H9 (cell line): ENCODE measurements at regions not wholly inside any gene's neighbourhood (a gene's known extent, or its start where the extent isn't known, plus 50 kb on each side); places are given as distances from the start of the nearest gene placed in this dataset.

Experiments used
- DNase-seq: peaks from one replicate; pipeline ENCODE4 v3.0.0-alpha.2; 2017
- H2AFZ ChIP-seq: one replicate; pipeline ENCODE4 v1.6.1; 2013; ENCODE audit warnings: mild to moderate bottlenecking, low read length, control low read depth, moderate library complexity
- H2AK5ac ChIP-seq: 2 replicates; pipeline ENCODE4 v1.6.1; 2013; ENCODE audit warnings: low read length, control low read depth, mixed read lengths; ENCODE audit not compliant: insufficient read length
- H2BK120ac ChIP-seq: one replicate; pipeline ENCODE4 v1.6.1; 2013; ENCODE audit warnings: low read depth, mild to moderate bottlenecking, low read length, control low read depth, inconsistent platforms; ENCODE audit not compliant: poor library complexity, severe bottlenecking
- H2BK12ac ChIP-seq: 2 replicates; pipeline ENCODE4 v1.6.1; 2013; ENCODE audit warnings: low read length, control low read depth, mixed read lengths, low read depth; ENCODE audit not compliant: insufficient read length
- H2BK15ac ChIP-seq: 2 replicates; pipeline ENCODE4 v1.6.1; 2013; ENCODE audit warnings: low read depth, low read length, control low read depth
- H2BK20ac ChIP-seq: one replicate; pipeline ENCODE4 v1.6.1; 2013; ENCODE audit warnings: low read depth, mild to moderate bottlenecking, low read length, control low read depth, inconsistent platforms; ENCODE audit not compliant: poor library complexity, severe bottlenecking
- H2BK5ac ChIP-seq: 2 replicates; pipeline ENCODE4 v1.6.1; 2013; ENCODE audit warnings: low read length, control low read depth, mixed read lengths; ENCODE audit not compliant: insufficient read length
- H3K14ac ChIP-seq: 2 replicates; pipeline ENCODE4 v1.6.1; 2013; ENCODE audit warnings: low read length, control low read depth; ENCODE audit not compliant: insufficient read depth
- H3K18ac ChIP-seq: 2 replicates; pipeline ENCODE4 v1.6.1; 2013; ENCODE audit warnings: low read depth, mild to moderate bottlenecking, mixed read lengths, low read length, control low read depth; ENCODE audit not compliant: insufficient read length
- H3K23ac ChIP-seq: 2 replicates; pipeline ENCODE4 v1.6.1; 2013; ENCODE audit warnings: low read length, control low read depth, mixed read lengths, low read depth; ENCODE audit not compliant: insufficient read length
- H3K23me2 ChIP-seq: 2 replicates; pipeline ENCODE4 v1.6.1; 2013; ENCODE audit warnings: low read depth, mild to moderate bottlenecking, mixed read lengths, low read length, control low read depth; ENCODE audit not compliant: insufficient read length, poor library complexity, severe bottlenecking
- H3K27ac ChIP-seq: 2 replicates; pipeline ENCODE4 v1.5.1; 2013; ENCODE audit warnings: low read length, control low read depth, mixed read lengths, low read depth; ENCODE audit not compliant: insufficient read length
- H3K27me3 ChIP-seq: 2 replicates; pipeline ENCODE4 v1.6.1; 2013; ENCODE audit warnings: low read length, control low read depth, inconsistent platforms; ENCODE audit not compliant: insufficient read depth
- H3K4ac ChIP-seq: 2 replicates; pipeline ENCODE4 v1.6.1; 2013; ENCODE audit warnings: low read depth, mild to moderate bottlenecking, control low read depth, inconsistent platforms, low read length, moderate library complexity
- H3K4me1 ChIP-seq: 2 replicates; pipeline ENCODE4 v1.6.1; 2013; ENCODE audit warnings: low read length, control low read depth, inconsistent platforms; ENCODE audit not compliant: insufficient read depth
- H3K4me2 ChIP-seq: 2 replicates; pipeline ENCODE4 v1.6.1; 2013; ENCODE audit warnings: low read length, control low read depth, mixed read lengths; ENCODE audit not compliant: insufficient read length, insufficient read depth
- H3K56ac ChIP-seq: 2 replicates; pipeline ENCODE4 v1.6.1; 2013; ENCODE audit warnings: low read depth, mild to moderate bottlenecking, mixed read lengths, low read length, control low read depth; ENCODE audit not compliant: insufficient read length
- H3K79me1 ChIP-seq: 2 replicates; pipeline ENCODE4 v1.6.1; 2013; ENCODE audit warnings: low read depth, mild to moderate bottlenecking, moderate library complexity, low read length, control low read depth, inconsistent platforms; ENCODE audit not compliant: insufficient read depth, poor library complexity, severe bottlenecking
- H3K79me2 ChIP-seq: 2 replicates; pipeline ENCODE4 v1.6.1; 2013; ENCODE audit warnings: low read length, control low read depth, inconsistent platforms; ENCODE audit not compliant: insufficient read depth
- H3K9ac ChIP-seq: 2 replicates; pipeline ENCODE4 v1.6.1; 2013; ENCODE audit warnings: low read length, control low read depth, mixed read lengths; ENCODE audit not compliant: insufficient read length; ENCODE audit errors: extremely low read depth
- H3K9me3 ChIP-seq: one replicate; pipeline ENCODE4 v1.6.1; 2013; ENCODE audit warnings: low read depth, low read length, inconsistent platforms; ENCODE audit not compliant: control insufficient read depth
- H3T11ph ChIP-seq: one replicate; pipeline ENCODE4 v1.6.1; 2013; ENCODE audit warnings: mild to moderate bottlenecking, low read length, control low read depth, inconsistent platforms
- H4K20me1 ChIP-seq: one replicate; pipeline ENCODE4 v1.6.1; 2013; ENCODE audit not compliant: control insufficient read depth, insufficient read length, insufficient read depth
- H4K5ac ChIP-seq: 2 replicates; pipeline ENCODE4 v1.6.1; 2013; ENCODE audit warnings: low read depth, mild to moderate bottlenecking, mixed read lengths, low read length, control low read depth; ENCODE audit not compliant: insufficient read length
- H4K8ac ChIP-seq: replicated peaks from 2 replicates; pipeline ENCODE4 v1.6.1; 2013; ENCODE audit warnings: low read length, control low read depth, mixed read lengths, low read depth; ENCODE audit not compliant: insufficient read length
- H4K91ac ChIP-seq: 2 replicates; pipeline ENCODE4 v1.6.1; 2013; ENCODE audit warnings: low read depth, mild to moderate bottlenecking, moderate library complexity, mixed read lengths, low read length, control low read depth; ENCODE audit not compliant: insufficient read length
- H3K27ac Mint-ChIP-seq, 3 experiments: 2 replicates in 2 of 3; 3 replicates in 1 of 3; pipeline ENCODE4 v1.8.0; 2020 to 2021; ENCODE audit warnings: mixed read lengths in 3 of 3, mild to moderate bottlenecking in 1 of 3, moderate library complexity in 1 of 3
- H3K27me3 Mint-ChIP-seq: 2 replicates; pipeline ENCODE4 v1.8.0; 2021; ENCODE audit warnings: low read depth, mild to moderate bottlenecking, moderate library complexity, mixed read lengths
- H3K36me3 Mint-ChIP-seq, 3 experiments: 2 replicates in 2 of 3; 3 replicates in 1 of 3; pipeline ENCODE4 v1.8.0; 2020 to 2021; ENCODE audit warnings: low read depth in 3 of 3, mixed read lengths in 3 of 3; ENCODE audit not compliant: insufficient read depth in 1 of 3
- H3K4me1 Mint-ChIP-seq, 2 experiments: 2 replicates each; pipeline ENCODE4 v1.8.0; 2020; ENCODE audit warnings: mixed read lengths in 2 of 2
- H3K4me3 Mint-ChIP-seq, 2 experiments: 2 replicates in 1 of 2; 3 replicates in 1 of 2; pipeline ENCODE4 v1.8.0; 2020 to 2021; ENCODE audit warnings: mild to moderate bottlenecking in 2 of 2, mixed read lengths in 2 of 2, moderate library complexity in 1 of 2
- H3K9me3 Mint-ChIP-seq, 2 experiments: 2 replicates in 1 of 2; 3 replicates in 1 of 2; pipeline ENCODE4 v1.8.0; 2020; ENCODE audit warnings: mild to moderate bottlenecking in 2 of 2, mixed read lengths in 2 of 2, moderate library complexity in 1 of 2
- CTCF ChIP-seq: fragments of 200-600 bp; sonication (generic); conservative IDR thresholded peaks from 3 replicates; pipeline ENCODE4 v1.8.0; 2021; ENCODE audit warnings: antibody characterized with exemption, mild to moderate bottlenecking
- WGBS: extraction: QIAGEN DNeasy Blood & Tissue Kit; methylation state at CpG from one replicate; pipeline ENCODE4 v1.1.7; 2013; ENCODE audit warnings: missing lambda C conversion rate, low lambda C conversion rate, mixed read lengths; ENCODE audit not compliant: insufficient read length; ENCODE audit errors: extremely low coverage; 5-methylcytosine and 5-hydroxymethylcytosine counted together

- H2AK5ac ChIP-seq: no peak overlapping the region
- H4K20me1 ChIP-seq: no peaks in the 10 kb centered on the region
- no peaks in the 10 kb centered on the region for H3K79me2 ChIP-seq
- Mint-ChIP-seq H3K4me1 (peaks cover 5 to 12% of the 10 kb centered on the region in 2 experiments), H3K4me3 (no peak overlapping the region), H3K27ac (no peak overlapping the region), H3K9me3 (peaks cover 4 to 5% of the 10 kb centered on the region in 2 experiments; a peak in 3 of 5 replicates), H3K27me3 (peaks cover 2% of the 10 kb centered on the region; the same call in 1 of the 2 replicates), H3K36me3 (no peaks in the 10 kb centered on the region; a peak in 1 of 7 replicates)
- no peak overlapping the region for H3K23ac ChIP-seq
- H3K18ac ChIP-seq: no peak overlapping the region
- no peak overlapping the region for H4K5ac ChIP-seq
- WGBS: no CpG with 5 or more reads among the region's 8 CpGs
- H2BK20ac ChIP-seq: no peak overlapping the region
- H3K23me2 ChIP-seq: no peaks in the 10 kb centered on the region
- H3K9ac ChIP-seq: no peak overlapping the region
- H3T11ph ChIP-seq: no peak overlapping the region
- no peak overlapping the region for H3K4me2 ChIP-seq
- no peak overlapping the region for H4K8ac ChIP-seq
- H2BK5ac ChIP-seq: no peak overlapping the region
- no peaks in the 10 kb centered on the region for H3K27me3 ChIP-seq
- no peak overlapping the region for H2BK120ac ChIP-seq
- TF ChIP-seq CTCF: no peak
- DNase-seq: no peak
- no peak overlapping the region for H2BK15ac ChIP-seq
- no peak overlapping the region for H3K14ac ChIP-seq
- H3K9me3 ChIP-seq: no peaks in the 10 kb centered on the region
- no peaks in the 10 kb centered on the region for H3K4me1 ChIP-seq
- H3K4ac ChIP-seq: no peak overlapping the region
- no peaks in the 10 kb centered on the region for H3K79me1 ChIP-seq
- no peak overlapping the region for H3K27ac ChIP-seq
- H2BK12ac ChIP-seq: no peak overlapping the region
- H2AFZ ChIP-seq: no peak overlapping the region
- no peak overlapping the region for H3K56ac ChIP-seq
- H4K91ac ChIP-seq: no peak overlapping the region
Observed at GRCh38 chr13:40377783-40378182, 288.7 kb downstream of the FOXO1 start.
